T follicular helper cell (primary cell): ENCODE measurements at regions not wholly inside any gene's neighbourhood (a gene's known extent, or its start where the extent isn't known, plus 50 kb on each side); places are given as distances from the start of the nearest gene placed in this dataset.
"Not testable (repeated sequence)": the region's sequence is repeated elsewhere in the genome, so short reads cannot be mapped to it uniquely, and the experiment has no call there.

Experiments used
- DNase-seq: peaks from one replicate; pipeline ENCODE4 v3.0.0-alpha.2; 2020; ENCODE audit warnings: low read depth

DNA sequence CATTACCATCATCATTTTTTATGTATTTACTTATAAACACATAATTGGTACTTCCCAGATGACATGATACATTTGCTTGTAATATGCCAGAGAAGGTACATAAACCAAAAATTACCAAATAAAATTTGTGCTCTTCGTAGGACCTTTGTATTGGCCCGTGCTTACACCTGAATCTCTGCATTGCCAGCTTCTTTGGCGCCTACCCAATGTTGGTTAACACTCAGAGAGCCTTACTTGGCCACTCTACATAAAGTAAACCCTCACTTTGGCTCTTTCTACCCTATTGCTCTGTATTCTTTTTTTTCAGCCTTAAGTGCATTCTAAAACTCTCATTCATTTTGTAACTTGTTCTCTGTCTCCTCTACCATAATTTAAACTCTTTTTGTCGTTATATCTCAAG, 148.1 kb upstream of the ZNF608 start:
- DNase-seq = no peak

DNA sequence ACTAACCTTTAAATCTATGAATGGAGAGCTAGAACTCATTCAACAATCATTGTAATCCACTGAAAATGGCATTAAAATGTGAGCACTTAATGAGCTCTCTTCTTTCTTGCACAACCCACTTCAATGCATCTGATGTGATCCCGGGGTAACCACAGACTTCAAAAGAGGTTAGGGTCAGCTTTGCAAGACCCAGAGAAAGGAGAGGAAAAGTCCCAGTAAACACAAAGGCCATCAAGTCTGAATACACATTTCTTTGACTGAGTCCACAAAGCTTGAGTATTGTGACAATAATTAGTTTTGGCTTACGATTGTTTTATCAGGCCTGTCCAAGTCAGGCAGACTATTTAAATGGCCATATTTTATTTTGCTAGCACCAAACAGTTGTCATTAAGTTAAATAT, 148.8 kb upstream of the ZNF608 start:
- DNase-seq = no peak

DNA sequence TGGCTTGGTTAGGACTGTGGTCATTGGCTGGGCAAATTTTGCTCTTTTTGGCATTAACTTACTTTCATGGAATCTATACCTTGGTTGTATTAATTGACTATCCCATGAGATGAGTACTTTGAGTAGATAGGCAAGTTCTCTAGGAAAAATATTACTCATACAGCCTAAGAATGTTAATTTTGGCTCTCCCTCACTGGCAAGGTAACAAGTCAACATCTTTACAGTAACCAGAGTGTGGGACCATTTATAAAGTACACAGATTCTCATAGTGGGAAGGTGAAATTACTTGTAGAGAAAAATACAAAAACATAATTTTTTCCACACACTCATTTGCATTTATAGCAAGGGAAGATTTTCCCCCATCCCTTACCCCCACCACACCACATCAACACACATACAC, 154.6 kb upstream of the ZNF608 start:
- no peak for DNase-seq

DNA sequence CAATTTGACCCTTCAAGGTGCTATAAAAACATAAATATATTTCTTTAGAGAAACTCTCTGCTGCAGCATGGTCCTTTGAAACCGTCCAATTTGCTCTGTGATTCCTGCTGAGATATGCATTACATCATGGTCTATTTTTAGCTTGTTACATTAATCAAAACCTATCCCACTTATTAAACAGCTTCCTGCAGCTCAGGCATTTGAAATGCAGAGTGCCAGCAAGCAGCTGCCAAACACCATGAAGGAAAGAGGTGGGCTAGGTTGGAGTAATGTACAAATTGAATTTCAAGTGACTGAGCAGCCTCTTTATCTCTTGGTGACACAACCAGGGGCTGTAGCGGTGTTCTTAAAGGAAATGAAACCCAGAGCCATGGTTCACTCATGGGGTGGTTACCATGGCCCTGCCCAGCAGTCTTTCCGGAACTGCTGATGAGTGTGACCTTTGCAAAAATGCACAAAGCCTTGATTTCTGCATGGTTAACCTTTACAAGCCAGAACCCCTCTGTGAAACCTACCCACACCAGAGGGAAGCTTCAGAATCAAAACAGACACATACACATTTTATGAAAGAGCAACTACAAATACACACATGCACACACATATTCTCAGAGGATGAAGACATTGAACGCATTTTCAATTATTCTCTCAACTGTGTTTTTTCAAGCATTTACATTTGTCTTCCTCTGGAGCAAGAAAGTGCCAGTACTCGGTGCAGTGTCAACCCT, 155.8 kb upstream of the ZNF608 start:
- no peak for DNase-seq

DNA sequence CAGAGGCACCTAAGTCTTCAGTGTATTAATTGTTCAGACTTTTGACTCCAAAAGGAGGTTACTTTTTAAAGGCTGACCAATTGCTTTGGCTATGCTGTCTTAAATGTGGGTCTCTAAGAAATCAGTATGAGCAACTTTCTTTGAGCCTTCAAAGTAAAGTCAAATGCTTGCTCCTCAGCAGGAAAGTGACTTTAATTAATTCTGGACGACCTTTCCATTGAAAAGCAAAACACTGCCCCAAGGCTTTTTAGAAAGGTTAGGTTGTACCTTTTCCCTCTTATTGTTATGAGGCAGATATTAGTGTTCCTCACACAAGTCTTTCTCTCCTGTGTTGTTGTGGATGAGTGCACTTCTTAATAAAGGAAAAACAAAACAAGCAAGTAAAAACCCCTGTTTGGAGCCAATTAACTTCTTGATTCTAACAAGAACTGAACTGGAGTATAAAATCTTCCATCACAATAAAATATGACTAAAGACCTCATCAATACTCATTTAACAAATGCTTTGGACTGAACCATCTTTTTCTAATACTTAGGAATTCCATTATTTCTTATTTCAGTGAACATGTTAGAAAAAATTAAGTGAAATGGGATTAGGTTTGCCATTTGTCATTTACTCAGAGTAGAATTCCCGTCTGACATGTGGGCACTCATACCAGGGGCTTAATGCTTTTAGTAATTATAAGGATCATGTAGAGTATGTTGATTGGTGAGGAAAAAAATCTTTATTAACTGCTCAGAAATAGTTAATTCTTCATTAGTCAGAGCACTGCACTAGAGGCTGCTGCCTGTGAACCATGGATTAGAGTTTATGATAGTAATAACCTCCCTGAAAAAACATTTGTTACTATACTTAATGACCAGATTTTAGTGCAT, 159.1 kb upstream of the ZNF608 start:
- DNase-seq = no peak

DNA sequence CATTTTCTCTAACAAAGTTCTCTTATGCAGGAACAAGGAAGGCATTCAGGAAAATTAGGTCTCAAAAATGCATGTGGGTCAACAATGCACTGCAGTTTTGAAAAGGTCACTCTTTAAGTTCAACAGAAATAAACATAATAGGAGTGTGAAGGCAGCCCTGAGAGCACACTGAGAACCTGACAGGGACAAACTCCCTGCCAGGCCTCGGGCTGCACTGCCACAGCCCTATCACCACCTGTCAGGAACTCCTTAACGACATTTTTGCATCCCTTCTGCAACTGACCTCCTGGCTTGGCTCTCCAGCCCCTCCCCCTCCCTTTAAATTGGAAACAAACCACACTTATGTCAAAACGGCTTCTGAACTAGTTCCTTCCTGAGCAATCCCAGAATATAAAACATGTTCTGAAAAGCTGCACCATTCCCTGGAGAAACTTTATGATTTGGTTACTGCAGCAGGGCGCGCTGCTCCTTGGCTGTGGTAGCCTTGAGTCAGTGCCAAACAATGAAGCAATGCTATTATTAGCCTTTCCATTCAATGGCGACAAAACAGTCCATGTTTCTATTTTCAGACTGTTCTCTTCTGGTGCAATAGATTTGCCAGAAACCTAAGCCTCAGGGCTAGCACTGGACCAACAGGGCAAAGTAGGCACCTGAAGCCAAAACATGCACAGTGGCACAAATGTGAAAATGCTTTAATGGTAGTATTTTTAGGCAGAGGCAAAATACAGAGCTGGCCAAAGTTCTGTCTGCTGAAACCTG, 160.1 kb upstream of the ZNF608 start:
- DNase-seq = no peak

DNA sequence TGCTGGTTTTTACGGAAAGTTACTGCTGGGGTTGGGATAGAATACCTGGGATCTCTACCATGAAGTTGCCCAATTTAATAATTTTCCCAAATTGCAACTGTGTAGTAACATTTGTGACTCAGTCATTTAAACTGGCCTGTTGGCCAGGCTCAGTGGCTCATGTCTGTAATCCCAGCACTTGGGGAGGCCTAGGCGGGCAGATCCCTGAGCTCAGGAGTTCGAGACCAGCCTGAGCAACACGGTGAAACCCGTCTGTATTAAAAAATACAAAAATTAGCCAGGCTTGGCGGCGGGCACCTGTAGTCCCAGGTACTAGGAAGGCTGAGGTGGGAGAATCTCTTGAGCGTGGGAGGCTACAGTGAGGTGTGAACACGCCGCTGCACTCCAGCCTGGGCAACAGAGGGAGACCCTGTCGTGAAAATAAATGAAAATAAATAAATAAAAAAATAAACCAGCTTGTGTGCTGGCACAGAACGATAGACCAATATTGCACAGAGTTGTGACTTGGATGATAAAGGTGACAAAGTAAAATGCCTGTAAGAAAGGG, 160.7 kb upstream of the ZNF608 start:
- no peak for DNase-seq

DNA sequence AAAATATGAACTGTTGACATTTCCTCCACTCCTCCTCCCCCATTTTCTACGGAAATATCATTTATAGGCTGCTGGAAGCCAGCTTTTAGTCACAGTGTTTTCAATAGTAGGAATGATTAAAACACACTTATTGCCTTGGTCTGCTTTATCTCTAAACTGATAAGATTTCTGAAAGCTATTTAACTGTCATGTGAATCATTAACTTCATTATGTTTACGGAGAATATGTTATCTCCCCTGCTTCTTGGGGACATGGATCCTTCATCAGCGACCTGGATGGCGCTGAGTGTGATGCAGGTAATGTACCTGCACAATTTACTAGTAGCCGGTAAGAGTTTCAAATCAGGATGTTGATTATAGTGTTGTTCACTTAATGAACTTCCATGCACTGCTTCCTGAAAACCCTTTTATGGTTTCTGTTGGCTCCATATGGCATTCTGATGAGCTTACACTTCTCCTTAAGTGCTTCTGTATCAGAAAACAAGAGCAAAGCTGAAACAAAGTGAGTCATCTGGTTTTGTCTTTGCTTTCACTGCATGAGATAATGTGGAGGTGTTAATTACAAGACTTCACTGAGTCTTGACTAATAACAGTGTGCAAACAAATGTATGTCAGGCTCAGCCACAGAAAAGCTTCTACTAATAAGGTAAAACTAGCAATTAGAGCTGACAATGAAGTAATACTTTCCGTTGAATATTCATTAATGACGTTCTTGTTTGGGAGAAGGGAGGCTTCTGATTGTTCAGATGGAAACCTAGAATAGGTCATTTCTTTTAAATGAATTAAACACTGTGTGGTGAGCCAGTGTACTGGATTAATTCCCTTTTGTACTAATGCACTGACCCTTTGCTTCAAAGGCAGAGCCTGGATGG, 162.4 kb upstream of the ZNF608 start:
- DNase-seq = no peak

DNA sequence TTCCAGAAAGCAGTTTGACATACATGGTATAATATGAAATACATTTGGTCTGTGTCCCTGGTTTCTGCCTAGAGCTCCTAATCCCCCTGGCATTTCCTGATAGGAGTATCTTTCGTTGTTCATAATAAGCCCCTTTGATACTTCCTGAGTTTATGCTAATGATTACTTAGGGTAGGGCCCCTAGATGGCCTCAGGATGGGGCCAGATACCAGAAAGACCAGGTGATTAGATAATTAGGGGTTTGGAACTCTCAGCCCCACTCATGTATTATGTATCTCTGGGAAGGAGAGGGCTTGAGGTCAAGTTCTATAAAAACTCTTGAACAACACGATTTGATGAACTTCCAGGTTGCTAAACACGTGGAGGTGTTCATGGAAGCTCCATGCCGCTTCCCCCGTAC, 163.3 kb upstream of the ZNF608 start:
- no peak for DNase-seq

DNA sequence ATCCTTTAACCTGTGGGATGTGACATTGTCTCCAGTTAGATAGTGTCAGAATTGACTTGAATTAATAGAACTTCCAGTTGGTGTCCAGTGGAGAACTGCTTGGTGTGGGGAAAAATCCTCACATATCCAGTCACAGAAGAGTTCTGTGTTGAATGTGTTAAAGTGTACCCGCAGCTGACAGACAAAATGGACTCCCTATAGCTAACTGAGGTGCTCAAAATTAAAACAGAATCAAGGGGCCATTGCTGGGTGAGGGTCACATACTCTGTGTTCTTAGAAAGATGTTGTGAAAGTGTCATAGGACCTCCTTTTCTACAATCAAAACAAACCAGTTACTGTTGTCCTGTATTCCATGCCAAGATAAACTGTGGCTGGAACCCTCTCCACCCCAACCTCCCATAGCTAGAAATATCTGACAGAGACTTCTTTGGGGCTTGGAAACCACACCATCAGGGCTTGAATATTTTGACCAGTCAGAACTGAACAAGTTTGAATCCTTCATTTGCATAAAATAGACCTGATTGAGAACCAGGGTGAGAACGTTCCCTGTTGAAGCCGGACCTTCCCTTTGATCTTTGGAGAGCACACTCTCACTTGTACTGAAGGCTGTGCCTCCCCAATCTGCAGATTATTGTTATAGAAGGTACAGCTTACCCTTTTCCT, 164.0 kb upstream of the ZNF608 start:
- no peak for DNase-seq

DNA sequence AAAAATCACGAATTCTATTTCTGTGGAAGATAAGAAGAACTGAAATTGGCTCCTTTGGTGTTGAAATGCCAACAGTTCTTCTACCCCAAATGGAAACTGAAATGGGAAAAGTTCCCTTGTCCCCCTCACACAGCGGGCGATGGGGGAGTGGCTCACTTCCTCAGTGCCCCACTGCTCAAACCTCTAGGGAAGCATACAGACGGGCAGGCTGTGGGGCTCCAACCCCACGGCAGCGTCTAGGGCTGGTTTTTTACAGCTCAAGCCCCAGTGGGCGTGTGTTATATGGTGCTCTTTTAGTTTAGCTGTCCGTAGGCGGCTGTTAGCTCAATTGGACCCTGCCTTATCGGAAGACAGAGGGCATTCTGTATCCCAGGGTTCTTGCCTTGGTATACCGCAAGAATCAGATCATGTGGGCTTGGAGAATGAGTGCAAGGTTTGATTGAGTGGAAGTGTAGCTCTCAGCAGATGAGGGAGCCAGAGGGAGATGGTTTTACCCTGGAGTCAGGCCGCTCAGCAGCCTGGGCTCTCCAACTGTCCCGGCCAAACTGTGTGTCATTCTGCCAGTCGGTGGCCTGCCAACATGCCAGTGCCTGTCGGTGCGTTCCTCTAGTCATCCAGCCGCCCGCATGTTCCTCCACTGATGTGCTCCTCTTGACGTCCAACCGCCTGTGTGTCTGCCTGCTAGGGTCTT, 166.3 kb upstream of the ZNF608 start:
- no peak for DNase-seq

DNA sequence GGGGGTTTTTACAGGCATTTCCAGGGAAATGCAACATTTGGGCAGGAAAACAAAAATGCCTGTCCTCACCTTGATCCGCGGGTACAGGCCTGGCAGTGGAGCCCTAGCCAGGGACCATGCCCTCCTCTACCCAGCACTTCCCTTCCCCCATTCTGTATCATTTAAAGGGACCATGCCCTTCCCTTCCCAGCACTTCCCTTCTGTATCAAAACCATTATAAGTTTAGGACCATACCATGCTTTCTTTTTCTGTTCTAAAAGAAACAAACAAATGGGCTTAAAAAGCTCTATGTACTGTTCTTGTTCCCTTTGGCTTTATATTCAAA, 166.9 kb upstream of the ZNF608 start:
- DNase-seq = no peak

DNA sequence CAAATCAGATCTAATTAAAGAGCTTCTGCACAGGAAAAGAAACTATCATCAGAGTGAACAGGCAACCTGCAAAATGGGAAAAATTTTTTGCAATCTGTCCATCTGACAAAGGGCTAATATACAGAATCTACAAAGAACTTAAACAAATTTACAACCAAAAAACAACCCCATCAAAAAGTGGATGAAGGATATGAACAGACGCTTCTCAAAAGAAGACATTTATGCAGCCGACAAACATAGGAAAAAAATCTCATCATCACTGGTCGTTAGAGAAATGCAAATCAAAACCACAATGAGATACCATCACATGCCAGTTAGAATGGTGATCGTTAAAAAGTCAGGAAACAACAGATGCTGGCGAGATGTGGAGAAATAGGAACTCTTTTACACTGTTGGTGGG, 169.9 kb upstream of the ZNF608 start:
- not testable (repeated sequence) for DNase-seq

DNA sequence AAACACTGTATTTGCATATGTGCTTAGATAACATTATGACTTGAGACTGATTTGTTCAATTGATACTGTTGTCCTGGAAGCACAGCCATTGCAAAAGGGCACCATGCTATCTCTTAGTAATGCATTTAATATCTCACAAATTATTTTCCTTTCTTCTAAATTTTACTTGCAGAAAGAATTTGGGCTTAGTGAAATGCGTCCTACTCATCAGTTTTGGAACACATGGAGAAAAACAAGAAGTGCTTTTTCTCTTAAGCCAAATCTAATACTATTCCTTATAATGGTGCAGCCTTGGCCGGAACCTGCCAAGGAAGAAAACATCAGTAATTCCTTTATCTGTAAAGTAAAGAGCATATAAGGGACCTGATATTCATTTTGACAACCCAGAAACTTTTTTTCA, 172.2 kb upstream of the ZNF608 start:
- no peak for DNase-seq

DNA sequence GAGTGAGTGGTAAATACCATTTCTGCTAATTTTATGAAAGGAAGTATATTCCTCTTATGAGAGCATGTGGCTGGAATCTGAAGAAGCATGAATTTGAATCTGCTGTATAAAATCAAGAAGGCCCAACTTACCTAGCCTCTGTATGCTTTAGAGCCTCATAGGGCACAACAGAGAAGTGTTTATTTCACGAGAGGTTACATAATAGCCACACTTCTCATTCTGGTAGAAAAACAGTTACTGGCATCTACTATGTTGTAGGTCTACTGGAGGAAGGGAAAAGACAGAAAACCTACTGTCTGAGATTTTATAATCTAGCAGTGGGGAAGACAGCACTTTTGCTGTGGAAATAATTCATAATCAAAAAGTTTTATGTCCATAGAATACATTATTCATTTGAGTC, 172.6 kb upstream of the ZNF608 start:
- DNase-seq = no peak

DNA sequence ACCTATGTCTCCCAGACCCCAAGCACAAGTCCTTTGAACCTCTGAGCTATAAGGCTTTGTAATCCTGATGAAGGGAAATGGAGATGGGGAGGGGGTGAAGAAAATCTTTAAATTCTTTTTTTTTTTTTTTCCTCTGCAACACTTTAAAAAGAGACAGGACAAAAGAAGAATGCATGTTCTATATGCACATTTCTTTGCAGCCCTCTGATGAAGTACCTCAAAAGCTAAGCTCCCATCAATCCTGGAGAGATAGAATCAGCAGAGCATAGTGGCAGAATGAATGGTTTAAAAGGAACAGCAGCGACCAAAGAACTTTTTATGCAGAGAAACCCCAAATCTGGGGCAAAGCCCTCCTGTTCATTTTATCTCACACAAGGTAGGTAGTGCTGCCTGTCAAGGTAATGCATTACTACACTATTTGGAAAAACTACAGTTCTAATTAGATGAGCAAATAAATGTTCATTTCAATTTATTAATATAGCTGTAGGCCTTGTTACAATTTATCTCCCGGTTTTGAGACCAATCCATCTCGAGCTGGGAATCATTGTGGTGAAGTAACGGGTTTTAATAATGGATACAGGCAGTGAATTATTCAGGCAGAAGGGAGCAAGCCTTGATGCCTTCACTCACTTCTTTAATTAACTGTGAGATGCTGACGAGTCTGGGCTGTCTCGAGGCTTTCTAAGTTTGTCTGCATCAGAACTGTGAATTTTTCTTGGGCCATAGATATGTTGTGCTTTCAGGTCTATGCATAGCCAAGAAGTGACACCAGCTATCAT, 173.5 kb upstream of the ZNF608 start:
- DNase-seq = no peak

DNA sequence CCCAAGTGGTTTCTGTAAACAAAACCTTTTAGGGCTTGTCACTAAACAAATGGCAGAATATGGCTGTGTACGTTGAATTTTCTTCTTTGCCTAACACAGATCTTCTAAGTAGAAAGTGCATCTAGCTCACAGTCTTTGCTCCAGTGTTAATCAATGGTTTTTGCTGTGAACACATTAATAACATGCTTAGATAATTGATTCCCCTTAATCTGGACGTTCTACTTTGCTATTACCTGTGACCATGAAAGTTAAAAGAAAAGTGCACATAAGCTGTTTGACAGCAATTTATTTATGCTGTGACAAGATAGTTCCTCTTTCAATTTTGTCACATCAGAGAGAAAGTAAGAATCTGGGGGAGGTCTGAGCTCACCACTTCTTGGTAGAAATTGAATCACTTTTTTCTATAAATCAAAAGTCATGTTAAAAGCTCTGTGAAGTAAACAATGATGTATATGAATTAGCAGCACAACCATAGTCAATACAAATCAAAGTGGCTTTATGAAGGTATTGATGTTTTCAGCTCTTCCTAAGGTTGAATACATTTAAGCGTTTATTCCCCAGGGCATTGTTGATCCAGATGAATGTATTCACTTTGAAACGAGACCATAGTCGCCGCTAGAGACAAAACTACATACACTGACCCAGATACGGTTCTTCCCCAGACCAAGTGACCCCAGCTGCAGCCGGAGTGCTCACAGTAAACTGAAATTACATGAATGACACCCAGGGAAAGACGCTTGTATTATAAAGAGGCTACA, 174.6 kb upstream of the ZNF608 start:
- DNase-seq = no peak

DNA sequence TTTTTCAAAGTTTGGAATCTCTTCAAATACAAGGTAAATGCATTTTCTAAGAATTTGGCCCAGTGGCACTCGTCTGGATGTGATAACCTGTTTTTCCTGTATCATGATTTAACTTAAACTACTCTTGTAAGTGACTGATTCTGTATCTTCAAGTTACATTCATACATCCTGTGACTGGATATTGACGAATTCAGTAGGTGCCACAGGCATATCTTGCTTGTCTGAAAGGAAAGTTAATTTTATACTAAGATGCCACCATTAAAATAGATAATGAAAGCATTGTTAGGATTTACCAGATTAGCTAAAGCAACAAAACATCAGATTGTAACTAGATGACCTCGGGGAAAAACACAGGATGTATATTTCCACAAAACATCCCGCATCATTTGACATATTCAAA, 175.3 kb upstream of the ZNF608 start:
- DNase-seq = no peak
